HCT116 (cell line): ENCODE measurements at regions not wholly inside any gene's neighbourhood (a gene's known extent, or its start where the extent isn't known, plus 50 kb on each side); places are given as distances from the start of the nearest gene placed in this dataset.

ENCODE experiments used
- CEBPB ChIP-seq: IDR thresholded peaks from 2 replicates; pipeline ENCODE4 v1.6.1; 2012; ENCODE audit warnings: low read depth
- EGR1 ChIP-seq: IDR thresholded peaks from 2 replicates; pipeline ENCODE4 v1.6.1; 2012; ENCODE audit warnings: low read depth
- EZH2 ChIP-seq: fragments of 200-600 bp; sonication (generic); IDR thresholded peaks from 2 replicates; pipeline ENCODE4 v1.6.1; 2017; ENCODE audit warnings: antibody characterized with exemption, mixed run types
- FOSL1 ChIP-seq: IDR thresholded peaks from 2 replicates; pipeline ENCODE4 v1.6.1; 2012; ENCODE audit warnings: low read depth
- JUND ChIP-seq: IDR thresholded peaks from 2 replicates; pipeline ENCODE4 v1.6.1; 2012
- POLR2A ChIP-seq: IDR thresholded peaks from 2 replicates; pipeline ENCODE4 v1.7.0; 2011; ENCODE audit warnings: borderline replicate concordance; ENCODE audit not compliant: insufficient read depth, insufficient read length; ENCODE audit errors: extremely low read depth
- POLR2AphosphoS5 ChIP-seq: IDR thresholded peaks from 2 replicates; pipeline ENCODE4 v1.6.1; 2011; ENCODE audit warnings: mild to moderate bottlenecking, low read depth, low read length, moderate library complexity
- SP1 ChIP-seq: IDR thresholded peaks from 2 replicates; pipeline ENCODE4 v1.6.1; 2012; ENCODE audit warnings: low read depth
- SRF ChIP-seq: IDR thresholded peaks from 2 replicates; pipeline ENCODE4 v1.6.1; 2012; ENCODE audit warnings: low read depth
- TCF7L2 ChIP-seq: IDR thresholded peaks from 2 replicates; pipeline ENCODE4 v1.7.0; 2011; ENCODE audit warnings: borderline replicate concordance, inconsistent platforms; ENCODE audit not compliant: insufficient read depth, insufficient read length; ENCODE audit errors: extremely low read depth
- ZNF274 ChIP-seq: fragments of 200-500 bp; sonication (Bioruptor generic); IDR thresholded peaks from 2 replicates; pipeline ENCODE4 v1.6.1; 2014; ENCODE audit warnings: mild to moderate bottlenecking, low read depth, low read length, inconsistent platforms
- TF ChIP-seq, protein P1 (sequence below), 3 experiments: fragments of 200-600 bp in 1 of 3; sonication (generic) in 1 of 3; IDR thresholded peaks in 2 of 3; conservative IDR thresholded peaks in 1 of 3; 2 replicates each; pipeline ENCODE4 v1.5.1; 2012 to 2017; ENCODE audit warnings: low read depth in 2 of 3, low read length in 2 of 3, antibody characterized with exemption in 1 of 3, borderline replicate concordance in 1 of 3, control low read depth in 1 of 3, mild to moderate bottlenecking in 1 of 3, mixed read lengths in 1 of 3, mixed run types in 1 of 3, moderate library complexity in 1 of 3; ENCODE audit not compliant: insufficient read depth in 1 of 3
- TF ChIP-seq, protein P2 (sequence below): IDR thresholded peaks from 2 replicates; pipeline ENCODE4 v1.6.1; 2012
- TF ChIP-seq, protein P3 (sequence below): IDR thresholded peaks from 2 replicates; pipeline ENCODE4 v1.6.1; 2012; ENCODE audit warnings: low read depth

- no peak for TF ChIP-seq SRF
- no peak for TF ChIP-seq EZH2
- TF ChIP-seq, protein P1, sequence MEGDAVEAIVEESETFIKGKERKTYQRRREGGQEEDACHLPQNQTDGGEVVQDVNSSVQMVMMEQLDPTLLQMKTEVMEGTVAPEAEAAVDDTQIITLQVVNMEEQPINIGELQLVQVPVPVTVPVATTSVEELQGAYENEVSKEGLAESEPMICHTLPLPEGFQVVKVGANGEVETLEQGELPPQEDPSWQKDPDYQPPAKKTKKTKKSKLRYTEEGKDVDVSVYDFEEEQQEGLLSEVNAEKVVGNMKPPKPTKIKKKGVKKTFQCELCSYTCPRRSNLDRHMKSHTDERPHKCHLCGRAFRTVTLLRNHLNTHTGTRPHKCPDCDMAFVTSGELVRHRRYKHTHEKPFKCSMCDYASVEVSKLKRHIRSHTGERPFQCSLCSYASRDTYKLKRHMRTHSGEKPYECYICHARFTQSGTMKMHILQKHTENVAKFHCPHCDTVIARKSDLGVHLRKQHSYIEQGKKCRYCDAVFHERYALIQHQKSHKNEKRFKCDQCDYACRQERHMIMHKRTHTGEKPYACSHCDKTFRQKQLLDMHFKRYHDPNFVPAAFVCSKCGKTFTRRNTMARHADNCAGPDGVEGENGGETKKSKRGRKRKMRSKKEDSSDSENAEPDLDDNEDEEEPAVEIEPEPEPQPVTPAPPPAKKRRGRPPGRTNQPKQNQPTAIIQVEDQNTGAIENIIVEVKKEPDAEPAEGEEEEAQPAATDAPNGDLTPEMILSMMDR (IDR thresholded peaks at IDR 0.05 in 2 of 3, conservative IDR thresholded peaks at IDR 0.05 in 1 of 3; ENCODE audit: borderline replicate concordance in 1 of 3, insufficient read depth in 1 of 3, low read depth in 2 of 3, low read length in 2 of 3) = no peak
- TF ChIP-seq, protein P2, sequence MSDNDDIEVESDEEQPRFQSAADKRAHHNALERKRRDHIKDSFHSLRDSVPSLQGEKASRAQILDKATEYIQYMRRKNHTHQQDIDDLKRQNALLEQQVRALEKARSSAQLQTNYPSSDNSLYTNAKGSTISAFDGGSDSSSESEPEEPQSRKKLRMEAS = no peak
- no peak for TF ChIP-seq SP1
- TF ChIP-seq EGR1 = no peak
- no peak for TF ChIP-seq JUND
- no peak for TF ChIP-seq CEBPB
- TF ChIP-seq TCF7L2 = no peak
- no peak for TF ChIP-seq POLR2A
- TF ChIP-seq POLR2AphosphoS5 = no peak
- no peak for TF ChIP-seq ZNF274
- no peak for TF ChIP-seq FOSL1
- TF ChIP-seq, protein P3, sequence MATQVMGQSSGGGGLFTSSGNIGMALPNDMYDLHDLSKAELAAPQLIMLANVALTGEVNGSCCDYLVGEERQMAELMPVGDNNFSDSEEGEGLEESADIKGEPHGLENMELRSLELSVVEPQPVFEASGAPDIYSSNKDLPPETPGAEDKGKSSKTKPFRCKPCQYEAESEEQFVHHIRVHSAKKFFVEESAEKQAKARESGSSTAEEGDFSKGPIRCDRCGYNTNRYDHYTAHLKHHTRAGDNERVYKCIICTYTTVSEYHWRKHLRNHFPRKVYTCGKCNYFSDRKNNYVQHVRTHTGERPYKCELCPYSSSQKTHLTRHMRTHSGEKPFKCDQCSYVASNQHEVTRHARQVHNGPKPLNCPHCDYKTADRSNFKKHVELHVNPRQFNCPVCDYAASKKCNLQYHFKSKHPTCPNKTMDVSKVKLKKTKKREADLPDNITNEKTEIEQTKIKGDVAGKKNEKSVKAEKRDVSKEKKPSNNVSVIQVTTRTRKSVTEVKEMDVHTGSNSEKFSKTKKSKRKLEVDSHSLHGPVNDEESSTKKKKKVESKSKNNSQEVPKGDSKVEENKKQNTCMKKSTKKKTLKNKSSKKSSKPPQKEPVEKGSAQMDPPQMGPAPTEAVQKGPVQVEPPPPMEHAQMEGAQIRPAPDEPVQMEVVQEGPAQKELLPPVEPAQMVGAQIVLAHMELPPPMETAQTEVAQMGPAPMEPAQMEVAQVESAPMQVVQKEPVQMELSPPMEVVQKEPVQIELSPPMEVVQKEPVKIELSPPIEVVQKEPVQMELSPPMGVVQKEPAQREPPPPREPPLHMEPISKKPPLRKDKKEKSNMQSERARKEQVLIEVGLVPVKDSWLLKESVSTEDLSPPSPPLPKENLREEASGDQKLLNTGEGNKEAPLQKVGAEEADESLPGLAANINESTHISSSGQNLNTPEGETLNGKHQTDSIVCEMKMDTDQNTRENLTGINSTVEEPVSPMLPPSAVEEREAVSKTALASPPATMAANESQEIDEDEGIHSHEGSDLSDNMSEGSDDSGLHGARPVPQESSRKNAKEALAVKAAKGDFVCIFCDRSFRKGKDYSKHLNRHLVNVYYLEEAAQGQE = no peak
Measured at GRCh38 chr1:171424494-171424893, 60.8 kb upstream of the PRRC2C start.
